Right renal cortex interstitium (tissue), 3 donors: ENCODE measurements at regions not wholly inside any gene's neighbourhood (a gene's known extent, or its start where the extent isn't known, plus 50 kb on each side); places are given as distances from the start of the nearest gene placed in this dataset.
"Not testable (repeated sequence)": the region's sequence is repeated elsewhere in the genome, so short reads cannot be mapped to it uniquely, and the experiment has no call there.

Experiments used
- DNase-seq, 3 donors: peaks; one replicate each; pipeline ENCODE4 v3.0.0-alpha.2; 2013; ENCODE audit warnings: low read depth in 3 of 3, low spot score in 2 of 3

- no peak for DNase-seq
These were observed 576.5 kb upstream of the EDIL3 start for GRCh38 chr5:84961193-84961592.

- DNase-seq, result no peak
These were observed 577.2 kb upstream of the EDIL3 start for GRCh38 chr5:84961903-84962302.

- no peak for DNase-seq
These were observed 598.4 kb upstream of the EDIL3 start for GRCh38 chr5:84983093-84983492.

- no peak for DNase-seq
These were observed 600.5 kb upstream of the EDIL3 start for GRCh38 chr5:84985148-84985547.

- no peak for DNase-seq
These were observed 602.0 kb upstream of the EDIL3 start for GRCh38 chr5:84986688-84987087.

GRCh38 chr5:85000671-85001070 lies 616.0 kb upstream of the EDIL3 start:
- DNase-seq, result no peak

GRCh38 chr5:85002026-85002425 lies 617.3 kb upstream of the EDIL3 start:
- not testable (repeated sequence) for DNase-seq

- no peak for DNase-seq
These were observed 625.4 kb upstream of the EDIL3 start for GRCh38 chr5:85010014-85010562.

- DNase-seq, result no peak
These were observed 632.6 kb upstream of the EDIL3 start for GRCh38 chr5:85017261-85017660.

GRCh38 chr5:85030316-85031084 lies 645.8 kb upstream of the EDIL3 start:
- DNase-seq, result no peak

GRCh38 chr5:85049020-85049419 lies 664.3 kb upstream of the EDIL3 start:
- DNase-seq, result peak in 1 of 3 donors; percentile 2

GRCh38 chr5:85052826-85053225 lies 668.1 kb upstream of the EDIL3 start:
- DNase-seq, result no peak

- DNase-seq, result no peak
These were observed 685.3 kb upstream of the EDIL3 start for GRCh38 chr5:85069659-85070640.

- no peak for DNase-seq
These were observed 692.9 kb upstream of the EDIL3 start for GRCh38 chr5:85077581-85077980.

- DNase-seq, result no peak
These were observed 711.7 kb upstream of the EDIL3 start for GRCh38 chr5:85096421-85096820.

GRCh38 chr5:85108471-85108870 lies 723.8 kb upstream of the EDIL3 start:
- no peak for DNase-seq

- DNase-seq, result no peak
These were observed 724.9 kb upstream of the EDIL3 start for GRCh38 chr5:85109616-85110015.

- no peak for DNase-seq
These were observed 747.6 kb upstream of the EDIL3 start for GRCh38 chr5:85132269-85132668.

- no peak for DNase-seq
These were observed 755.8 kb upstream of the EDIL3 start for GRCh38 chr5:85140471-85140870.

GRCh38 chr5:85143138-85143537 lies 758.5 kb upstream of the EDIL3 start:
- no peak for DNase-seq

- no peak for DNase-seq
These were observed 764.0 kb upstream of the EDIL3 start for GRCh38 chr5:85148701-85149100.
